ENCODE measurements at regions not wholly inside any gene's neighbourhood (a gene's known extent, or its start where the extent isn't known, plus 50 kb on each side); places are given as distances from the start of the nearest gene placed in this dataset.
"Not testable (repeated sequence)": the region's sequence is repeated elsewhere in the genome, so short reads cannot be mapped to it uniquely, and the experiment has no call there.

DNA sequence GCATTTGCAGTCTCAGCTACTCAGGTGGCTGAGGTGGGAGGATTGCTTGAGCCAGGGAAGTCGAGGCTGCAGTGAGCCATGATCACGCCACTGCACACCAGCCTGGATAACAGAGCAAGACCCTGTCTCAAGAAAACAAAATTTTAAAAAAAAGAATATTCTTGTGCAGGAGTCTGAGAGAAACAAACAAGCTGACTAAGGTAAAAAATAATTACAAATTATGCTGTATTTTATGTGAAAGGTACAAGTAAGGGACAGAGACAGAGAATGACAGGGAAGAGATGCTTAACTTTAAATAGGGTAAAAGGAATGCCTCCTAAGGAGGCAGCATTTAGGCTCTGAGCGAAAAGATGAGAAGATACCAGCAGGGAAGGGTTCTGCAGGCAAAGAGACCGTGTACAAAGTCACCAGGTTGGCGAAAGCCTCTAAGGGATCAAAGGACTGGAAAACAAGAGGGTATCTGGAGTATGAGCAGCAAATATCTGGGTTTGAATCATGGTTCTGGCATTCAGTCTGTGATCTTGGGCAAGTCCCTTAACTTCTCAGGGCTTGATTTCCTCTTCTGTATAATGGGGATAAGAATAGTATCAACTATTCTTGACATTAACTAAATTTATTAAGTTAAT, 106.2 kb upstream of the RHOBTB1 start:
- H3K27me3 ChIP-seq (ENCODE audit: control insufficient read depth, insufficient read depth, low read length), result no peaks in the 10 kb centered on the region
- H3K4me1 ChIP-seq (ENCODE audit: control insufficient read depth, insufficient read depth, low read length), result peaks cover 14% of the 10 kb centered on the region
- no peak overlapping the region for H3K9ac ChIP-seq (ENCODE audit: low read length)
- H3K36me3 ChIP-seq (ENCODE audit: control insufficient read depth, insufficient read depth, low read length), result no peaks in the 10 kb centered on the region
- H3K9me3 ChIP-seq (ENCODE audit: control insufficient read depth, insufficient read depth, low read depth, low read length), result no peaks in the 10 kb centered on the region
- no peak overlapping the region for H3K4me3 ChIP-seq (ENCODE audit: low read depth, low read length)
- H3K27ac ChIP-seq (ENCODE audit: low read depth, low read length), result no peak overlapping the region

DNA sequence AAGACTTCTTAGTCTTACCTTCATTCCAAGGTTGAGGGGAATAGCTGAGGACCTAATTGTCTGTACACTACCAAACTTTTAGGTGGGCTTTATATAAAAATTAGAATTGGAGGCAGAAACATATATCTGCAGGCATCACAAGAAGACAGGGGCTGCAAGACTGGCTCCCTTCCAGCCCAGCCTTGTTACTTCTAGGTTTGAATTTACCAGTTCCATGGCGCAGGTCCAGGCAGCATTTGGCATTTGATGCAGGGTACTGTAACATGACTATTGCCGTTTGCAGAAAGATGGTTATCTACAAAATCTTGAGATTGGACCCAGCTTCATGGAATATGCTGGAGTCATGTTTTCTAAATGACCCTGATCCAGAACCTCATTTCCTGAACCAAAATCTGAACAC, 105.4 kb upstream of the RHOBTB1 start:
- Histone ChIP-seq H3K4me1 (ENCODE audit: control insufficient read depth, insufficient read depth, low read length) (peaks cover 14% of the 10 kb centered on the region), H3K4me3 (ENCODE audit: low read depth, low read length) (no peak overlapping the region), H3K27ac (ENCODE audit: low read depth, low read length) (no peak overlapping the region), H3K36me3 (ENCODE audit: control insufficient read depth, insufficient read depth, low read length) (no peaks in the 10 kb centered on the region), H3K9me3 (ENCODE audit: control insufficient read depth, insufficient read depth, low read depth, low read length) (no peaks in the 10 kb centered on the region), H3K27me3 (ENCODE audit: control insufficient read depth, insufficient read depth, low read length) (no peaks in the 10 kb centered on the region), H3K9ac (ENCODE audit: low read length) (no peak overlapping the region)

DNA sequence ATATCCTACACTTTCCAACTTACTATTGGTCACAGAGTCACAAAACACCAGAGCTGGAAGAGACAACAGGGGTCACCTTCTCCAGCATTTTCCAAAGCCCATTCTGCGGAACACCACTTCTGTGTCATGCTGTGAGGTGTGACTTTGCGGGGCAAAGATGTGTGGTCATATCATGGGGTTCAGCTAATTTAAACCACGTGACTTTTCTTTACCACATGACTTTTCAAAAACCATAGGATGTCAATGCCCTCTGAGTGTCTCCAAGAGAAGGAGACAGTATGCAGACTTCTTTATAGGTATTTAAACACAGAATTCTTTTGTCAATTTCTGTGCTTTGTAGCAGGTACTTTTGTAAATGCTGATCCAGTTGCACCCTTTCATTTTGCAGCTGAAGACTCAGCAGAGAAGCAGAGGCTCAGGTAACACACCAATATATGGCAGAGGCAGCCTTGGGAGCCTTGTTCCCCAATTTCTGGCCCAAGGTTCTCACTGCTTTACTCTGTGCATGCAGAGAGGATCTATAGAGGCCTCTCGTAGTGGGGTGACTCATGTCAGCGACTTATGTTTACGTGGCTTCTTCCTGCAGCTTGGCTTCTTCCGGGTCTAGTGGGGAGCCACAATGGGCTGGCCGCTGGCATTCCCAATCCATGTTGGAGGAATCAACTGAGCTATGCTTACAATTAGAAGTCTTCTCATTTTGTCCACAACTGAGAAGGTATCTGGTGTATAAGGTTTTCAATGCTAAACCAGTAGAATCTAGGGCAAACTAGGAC, 104.0 kb upstream of the RHOBTB1 start:
- H3K4me1 ChIP-seq (ENCODE audit: control insufficient read depth, insufficient read depth, low read length), result peaks cover 13% of the 10 kb centered on the region
- H3K4me3 ChIP-seq (ENCODE audit: low read depth, low read length), result no peak overlapping the region
- no peaks in the 10 kb centered on the region for H3K36me3 ChIP-seq (ENCODE audit: control insufficient read depth, insufficient read depth, low read length)
- no peaks in the 10 kb centered on the region for H3K27me3 ChIP-seq (ENCODE audit: control insufficient read depth, insufficient read depth, low read length)
- H3K9ac ChIP-seq (ENCODE audit: low read length), result no peak overlapping the region
- H3K9me3 ChIP-seq (ENCODE audit: control insufficient read depth, insufficient read depth, low read depth, low read length), result no peaks in the 10 kb centered on the region
- H3K27ac ChIP-seq (ENCODE audit: low read depth, low read length), result no peak overlapping the region

DNA sequence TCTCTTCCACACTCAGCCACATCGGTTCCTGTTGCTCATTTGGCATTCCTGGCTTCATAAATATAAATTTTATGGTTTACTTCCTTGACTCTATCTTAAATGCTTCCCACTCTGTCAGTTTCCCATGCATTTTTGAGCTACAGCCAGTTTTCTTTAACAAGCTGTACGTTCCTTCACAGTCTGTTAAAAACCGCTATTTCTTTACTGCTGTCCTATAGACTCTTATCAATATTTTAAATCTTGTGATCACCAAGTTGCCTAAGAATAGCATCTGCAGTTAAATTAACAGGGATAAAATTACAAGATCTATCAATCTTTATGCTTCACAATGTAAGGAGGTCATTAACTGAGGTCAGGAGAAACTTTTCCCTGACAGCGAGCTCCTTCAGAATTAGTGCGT, 103.1 kb upstream of the RHOBTB1 start:
- H3K9me3 ChIP-seq (ENCODE audit: control insufficient read depth, insufficient read depth, low read depth, low read length), result no peaks in the 10 kb centered on the region
- no peak overlapping the region for H3K27ac ChIP-seq (ENCODE audit: low read depth, low read length)
- no peak overlapping the region for H3K9ac ChIP-seq (ENCODE audit: low read length)
- H3K4me1 ChIP-seq (ENCODE audit: control insufficient read depth, insufficient read depth, low read length), result peaks cover 8% of the 10 kb centered on the region; the same call in 1 of the 2 replicates
- H3K36me3 ChIP-seq (ENCODE audit: control insufficient read depth, insufficient read depth, low read length), result no peaks in the 10 kb centered on the region
- H3K4me3 ChIP-seq (ENCODE audit: low read depth, low read length), result no peak overlapping the region
- no peaks in the 10 kb centered on the region for H3K27me3 ChIP-seq (ENCODE audit: control insufficient read depth, insufficient read depth, low read length)

DNA sequence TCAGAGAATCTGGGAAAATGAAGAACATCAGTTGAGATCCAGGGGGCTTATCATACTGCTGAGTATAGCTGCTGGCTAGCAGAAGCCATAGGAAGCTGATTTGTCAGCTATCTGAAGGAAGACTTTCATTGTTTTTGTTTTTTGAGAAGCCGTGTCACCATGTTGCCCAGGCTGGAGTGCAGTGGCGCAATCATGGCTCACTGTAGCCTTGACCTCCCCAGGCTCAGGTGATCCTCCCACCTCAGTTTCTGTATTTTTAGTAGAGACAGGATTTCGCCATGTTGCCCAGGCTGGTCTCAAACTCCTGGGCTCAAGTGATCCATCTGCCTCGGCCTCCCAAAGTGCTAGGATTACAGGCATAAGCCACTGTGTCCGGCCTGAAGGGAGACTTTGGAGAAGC, 101.5 kb upstream of the RHOBTB1 start:
- not testable (repeated sequence) for H3K9ac ChIP-seq (ENCODE audit: low read length); H3K27ac ChIP-seq (ENCODE audit: low read depth, low read length); H3K27me3 ChIP-seq (ENCODE audit: control insufficient read depth, insufficient read depth, low read length)

DNA sequence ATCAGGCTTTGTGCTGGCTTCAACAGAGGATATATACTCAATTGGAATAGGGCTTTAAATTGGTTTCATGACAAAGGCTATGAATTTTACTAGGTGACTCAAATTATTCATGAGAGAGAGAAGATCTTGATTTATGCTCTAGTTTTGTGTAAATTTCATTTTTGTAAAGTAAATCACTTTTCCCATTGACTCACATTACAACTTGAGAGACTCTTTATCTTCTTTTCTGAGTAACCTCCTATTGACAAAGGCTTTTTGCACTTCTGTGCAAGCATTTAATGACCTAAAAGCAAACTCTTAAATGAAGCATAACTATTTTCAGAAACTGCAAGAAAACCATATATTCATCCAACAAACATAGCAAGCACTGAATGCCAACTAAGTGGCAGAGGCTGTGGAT, 98.5 kb upstream of the RHOBTB1 start:
- no peak overlapping the region for H3K9ac ChIP-seq (ENCODE audit: low read length)
- H3K27ac ChIP-seq (ENCODE audit: low read depth, low read length), result no peak overlapping the region
- 0 out of 2 replicates have a peak, but pooled peaks cover 6% of the 10 kb centered on the region for H3K4me1 ChIP-seq (ENCODE audit: control insufficient read depth, insufficient read depth, low read length)
- no peak overlapping the region for H3K4me3 ChIP-seq (ENCODE audit: low read depth, low read length)
- H3K9me3 ChIP-seq (ENCODE audit: control insufficient read depth, insufficient read depth, low read depth, low read length), result peaks cover 17% of the 10 kb centered on the region
- H3K27me3 ChIP-seq (ENCODE audit: control insufficient read depth, insufficient read depth, low read length), result no peaks in the 10 kb centered on the region
- no peaks in the 10 kb centered on the region for H3K36me3 ChIP-seq (ENCODE audit: control insufficient read depth, insufficient read depth, low read length)

More for the DNA sequence above, 101.5 kb upstream of the RHOBTB1 start:
- H3K36me3 ChIP-seq (ENCODE audit: control insufficient read depth, insufficient read depth, low read length); H3K4me1 ChIP-seq (ENCODE audit: control insufficient read depth, insufficient read depth, low read length); H3K9me3 ChIP-seq (ENCODE audit: control insufficient read depth, insufficient read depth, low read depth, low read length); H3K4me3 ChIP-seq (ENCODE audit: low read depth, low read length): not testable (repeated sequence)

DNA sequence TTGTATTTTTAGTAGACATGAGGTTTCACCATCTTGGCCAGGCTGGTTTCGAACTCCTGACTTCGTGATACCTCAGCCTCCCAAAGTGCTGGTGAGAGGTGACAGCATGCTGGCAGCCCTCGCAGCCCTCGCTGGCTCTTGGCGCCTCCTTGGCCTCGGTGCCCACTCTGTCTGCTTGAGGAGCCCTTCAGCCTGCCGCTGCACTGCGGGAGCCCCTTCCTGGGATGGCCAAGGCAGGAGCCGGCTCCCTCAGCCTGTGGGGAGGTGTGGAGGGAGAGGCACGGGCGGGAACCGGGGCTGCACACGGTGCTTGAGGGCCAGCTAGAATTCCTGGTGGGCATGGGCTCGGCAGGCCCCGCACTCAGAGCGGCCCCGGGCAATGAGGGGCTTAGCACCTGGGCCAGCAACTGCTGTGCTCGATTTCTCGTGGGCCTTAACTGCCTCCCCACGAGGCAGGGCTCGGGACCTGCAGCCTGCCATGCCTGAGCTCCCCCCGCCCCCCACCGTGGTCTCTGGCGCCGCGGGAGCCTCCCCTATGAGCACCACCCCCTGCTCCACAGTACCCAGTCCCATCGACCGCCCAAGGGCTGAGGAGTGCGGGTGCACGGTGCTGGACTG, 96.5 kb upstream of the RHOBTB1 start:
- H3K36me3 ChIP-seq (ENCODE audit: control insufficient read depth, insufficient read depth, low read length), result no peaks in the 10 kb centered on the region
- H3K9me3 ChIP-seq (ENCODE audit: control insufficient read depth, insufficient read depth, low read depth, low read length), result peaks cover 17% of the 10 kb centered on the region
- peaks cover 12% of the 10 kb centered on the region; the same call in 1 of the 2 replicates for H3K4me1 ChIP-seq (ENCODE audit: control insufficient read depth, insufficient read depth, low read length)
- no peaks in the 10 kb centered on the region for H3K27me3 ChIP-seq (ENCODE audit: control insufficient read depth, insufficient read depth, low read length)
- H3K4me3 ChIP-seq (ENCODE audit: low read depth, low read length), result no peak overlapping the region
- H3K27ac ChIP-seq (ENCODE audit: low read depth, low read length), result no peak overlapping the region
- no peak overlapping the region for H3K9ac ChIP-seq (ENCODE audit: low read length)

- H3K9me3 ChIP-seq (ENCODE audit: control insufficient read depth, insufficient read depth, low read depth, low read length), result peaks cover 17% of the 10 kb centered on the region
- no peak overlapping the region for H3K9ac ChIP-seq (ENCODE audit: low read length)
- H3K27ac ChIP-seq (ENCODE audit: low read depth, low read length), result no peak overlapping the region
- H3K4me1 ChIP-seq (ENCODE audit: control insufficient read depth, insufficient read depth, low read length), result peaks cover 14% of the 10 kb centered on the region; the same call in 1 of the 2 replicates
- H3K36me3 ChIP-seq (ENCODE audit: control insufficient read depth, insufficient read depth, low read length), result no peaks in the 10 kb centered on the region
- H3K4me3 ChIP-seq (ENCODE audit: low read depth, low read length), result no peak overlapping the region
- no peaks in the 10 kb centered on the region for H3K27me3 ChIP-seq (ENCODE audit: control insufficient read depth, insufficient read depth, low read length)
These were observed 95.9 kb upstream of the RHOBTB1 start for GRCh38 chr10:61039868-61040267.

- not testable (repeated sequence) for H3K4me3 ChIP-seq (ENCODE audit: low read depth, low read length); H3K27ac ChIP-seq (ENCODE audit: low read depth, low read length); H3K36me3 ChIP-seq (ENCODE audit: control insufficient read depth, insufficient read depth, low read length); H3K27me3 ChIP-seq (ENCODE audit: control insufficient read depth, insufficient read depth, low read length); H3K9ac ChIP-seq (ENCODE audit: low read length)
- peaks cover 13% of the 10 kb centered on the region; the same call in 1 of the 2 replicates for H3K4me1 ChIP-seq (ENCODE audit: control insufficient read depth, insufficient read depth, low read length)
- peaks cover 17% of the 10 kb centered on the region for H3K9me3 ChIP-seq (ENCODE audit: control insufficient read depth, insufficient read depth, low read depth, low read length)
These were observed 93.4 kb upstream of the RHOBTB1 start for GRCh38 chr10:61037261-61037830.

GRCh38 chr10:61036148-61036547, 92.2 kb upstream of the RHOBTB1 start:
- H3K9me3 ChIP-seq (ENCODE audit: control insufficient read depth, insufficient read depth, low read depth, low read length), result peaks cover 17% of the 10 kb centered on the region
- H3K36me3 ChIP-seq (ENCODE audit: control insufficient read depth, insufficient read depth, low read length); H3K4me1 ChIP-seq (ENCODE audit: control insufficient read depth, insufficient read depth, low read length); H3K27me3 ChIP-seq (ENCODE audit: control insufficient read depth, insufficient read depth, low read length); H3K4me3 ChIP-seq (ENCODE audit: low read depth, low read length); H3K9ac ChIP-seq (ENCODE audit: low read length); H3K27ac ChIP-seq (ENCODE audit: low read depth, low read length): not testable (repeated sequence)

DNA sequence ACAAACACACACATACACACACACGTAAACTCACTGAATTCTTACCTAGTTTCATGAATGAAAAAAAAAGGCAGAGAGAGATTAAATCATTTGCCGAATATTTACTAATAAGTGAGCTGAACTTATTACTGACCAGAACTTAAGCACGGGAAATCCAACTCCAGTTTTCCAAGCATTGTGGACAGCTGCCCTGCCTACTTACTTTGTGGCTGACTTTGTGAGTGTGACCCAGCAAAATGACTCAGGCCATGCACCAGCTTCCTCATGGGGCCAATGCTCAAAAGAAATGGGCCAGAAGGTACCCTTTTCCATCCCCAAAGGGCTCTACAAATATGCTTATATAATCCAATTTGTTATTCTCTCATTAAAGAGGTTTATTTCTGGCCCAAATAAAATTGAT, 87.4 kb upstream of the RHOBTB1 start:
- no peaks in the 10 kb centered on the region for H3K9me3 ChIP-seq (ENCODE audit: control insufficient read depth, insufficient read depth, low read depth, low read length)
- H3K36me3 ChIP-seq (ENCODE audit: control insufficient read depth, insufficient read depth, low read length), result no peaks in the 10 kb centered on the region
- no peaks in the 10 kb centered on the region for H3K27me3 ChIP-seq (ENCODE audit: control insufficient read depth, insufficient read depth, low read length)
- no peak overlapping the region for H3K9ac ChIP-seq (ENCODE audit: low read length)
- H3K4me3 ChIP-seq (ENCODE audit: low read depth, low read length), result no peak overlapping the region
- H3K27ac ChIP-seq (ENCODE audit: low read depth, low read length), result no peak overlapping the region
- peaks cover 8% of the 10 kb centered on the region; the same call in 1 of the 2 replicates for H3K4me1 ChIP-seq (ENCODE audit: control insufficient read depth, insufficient read depth, low read length)
